DOHH2 (cell line): ENCODE measurements at regions not wholly inside any gene's neighbourhood (a gene's known extent, or its start where the extent isn't known, plus 50 kb on each side); places are given as distances from the start of the nearest gene placed in this dataset.

Experiments used
- CTCF ChIP-seq: fragments of 200-600 bp; sonication (generic); IDR thresholded peaks from one replicate; pipeline ENCODE4 v1.5.1; 2014; ENCODE audit warnings: antibody characterized with exemption, mild to moderate bottlenecking, low read depth, low read length; ENCODE audit not compliant: poor library complexity, severe bottlenecking
- EZH2phosphoT487 ChIP-seq: fragments of 200-600 bp; sonication (generic); IDR thresholded peaks from 2 replicates; pipeline ENCODE4 v1.6.1; 2017; ENCODE audit warnings: borderline replicate concordance, mild to moderate bottlenecking, antibody characterized with exemption, low read length, moderate library complexity, mixed read lengths

- no peak for TF ChIP-seq CTCF
- no peak for TF ChIP-seq EZH2phosphoT487
Measured at GRCh38 chrX:116757491-116757890, 294.7 kb upstream of the CT83 start.
